Keratinocyte (primary cell): ENCODE measurements at regions not wholly inside any gene's neighbourhood (a gene's known extent, or its start where the extent isn't known, plus 50 kb on each side); places are given as distances from the start of the nearest gene placed in this dataset.

ENCODE experiments used
- DNase-seq: peaks from one replicate; pipeline ENCODE4 v3.0.0-alpha.2; 2011; ENCODE audit warnings: low read depth, missing footprints, low spot score
- FAIRE-seq: peaks from 2 replicates; lab custom pipeline; 2011; peaks lifted over from hg19 to GRCh38; lab: Jason Lieb, UNC
- H2AFZ ChIP-seq: 2 replicates; pipeline ENCODE4 v1.6.0; 2012; ENCODE audit warnings: low read length, control low read depth, inconsistent platforms; ENCODE audit not compliant: control insufficient read depth
- H3K27ac ChIP-seq: 2 replicates; pipeline ENCODE4 v1.5.1; 2011; ENCODE audit warnings: low read length; ENCODE audit not compliant: control insufficient read depth, insufficient read depth
- H3K27me3 ChIP-seq: 3 replicates; pipeline ENCODE4 v1.6.0; 2011; ENCODE audit warnings: low read length; ENCODE audit not compliant: control insufficient read depth, insufficient read depth; ENCODE audit errors: extremely low read depth
- H3K36me3 ChIP-seq, 2 experiments: 2 replicates in 1 of 2; 3 replicates in 1 of 2; pipeline ENCODE4 v1.5.1; 2011; ENCODE audit warnings: low read length in 2 of 2, mild to moderate bottlenecking in 1 of 2; ENCODE audit not compliant: control insufficient read depth in 2 of 2, insufficient read depth in 2 of 2; ENCODE audit errors: extremely low read depth in 1 of 2
- H3K4me1 ChIP-seq: 3 replicates; pipeline ENCODE4 v1.5.1; 2011; ENCODE audit warnings: low read length; ENCODE audit not compliant: control insufficient read depth, insufficient read depth; ENCODE audit errors: extremely low read depth
- H3K4me2 ChIP-seq: 3 replicates; pipeline ENCODE4 v1.6.0; 2011; ENCODE audit warnings: low read depth, low read length; ENCODE audit not compliant: control insufficient read depth, insufficient read depth; ENCODE audit errors: extremely low read depth
- H3K4me3 ChIP-seq, 3 experiments: fragments of 200-600 bp in 1 of 3; sonication (generic) in 1 of 3; 2 replicates in 2 of 3; 3 replicates in 1 of 3; pipeline ENCODE4 v1.5.1; 2011 to 2016; ENCODE audit warnings: low read length in 3 of 3, mild to moderate bottlenecking in 3 of 3, control low read depth in 2 of 3, inconsistent platforms in 1 of 3, low read depth in 1 of 3, mixed read lengths in 1 of 3, mixed run types in 1 of 3, moderate library complexity in 1 of 3; ENCODE audit not compliant: control insufficient read depth in 2 of 3, insufficient read depth in 2 of 3; ENCODE audit errors: extremely low read depth in 1 of 3
- H3K79me2 ChIP-seq: 2 replicates; pipeline ENCODE4 v1.6.0; 2012; ENCODE audit warnings: low read length; ENCODE audit not compliant: control insufficient read depth, insufficient read depth
- H3K9ac ChIP-seq: 3 replicates; pipeline ENCODE4 v1.6.0; 2011; ENCODE audit warnings: low read length; ENCODE audit not compliant: control insufficient read depth, insufficient read depth; ENCODE audit errors: extremely low read depth
- H3K9me1 ChIP-seq: 3 replicates; pipeline ENCODE4 v1.6.0; 2011; ENCODE audit warnings: low read length; ENCODE audit not compliant: control insufficient read depth, insufficient read depth; ENCODE audit errors: extremely low read depth
- H3K9me3 ChIP-seq: 2 replicates; pipeline ENCODE4 v1.5.1; 2012; ENCODE audit warnings: low read depth, low read length; ENCODE audit not compliant: control insufficient read depth
- H4K20me1 ChIP-seq: 3 replicates; pipeline ENCODE4 v1.6.0; 2011; ENCODE audit warnings: low read length; ENCODE audit not compliant: control insufficient read depth, insufficient read depth; ENCODE audit errors: extremely low read depth
- EZH2 ChIP-seq: IDR thresholded peaks from one replicate; pipeline ENCODE4 v1.6.1; 2012; ENCODE audit warnings: inconsistent platforms, mild to moderate bottlenecking, low read length, moderate library complexity
- dilution Hi-C: fragments of 300-500 bp; cut with MboI; formaldehyde crosslinking; loops from one replicate; pipeline ENCODE4 v1.7.0; 2020; ENCODE audit warnings: low sequenced_read_pairs; ENCODE audit not compliant: extremely low pct_ligation_motif_present
- small RNA-seq, 3 experiments: library from RNA; depleted of rRNA; stranded (forward); fragments of <200 nt; gene quantifications; one replicate each; pipeline ENCODE3, GENCODE V24; 2012; ENCODE audit warnings: low read depth in 3 of 3, low replicate concordance in 1 of 3; ENCODE audit not compliant: insufficient read length in 3 of 3
- TF ChIP-seq, protein P1 (sequence below), 3 experiments: IDR thresholded peaks in 1 of 3; conservative IDR thresholded peaks in 1 of 3; optimal IDR thresholded peaks in 1 of 3; 2 replicates in 2 of 3; 3 replicates in 1 of 3; pipeline versions ENCODE3 to v1.5.1; 2011; ENCODE audit warnings: low read length in 3 of 3, mild to moderate bottlenecking in 3 of 3, moderate library complexity in 2 of 3, control low read depth in 1 of 3, inconsistent platforms in 1 of 3; ENCODE audit not compliant: insufficient read depth in 2 of 3; ENCODE audit errors: extremely low read depth in 1 of 3

DNA sequence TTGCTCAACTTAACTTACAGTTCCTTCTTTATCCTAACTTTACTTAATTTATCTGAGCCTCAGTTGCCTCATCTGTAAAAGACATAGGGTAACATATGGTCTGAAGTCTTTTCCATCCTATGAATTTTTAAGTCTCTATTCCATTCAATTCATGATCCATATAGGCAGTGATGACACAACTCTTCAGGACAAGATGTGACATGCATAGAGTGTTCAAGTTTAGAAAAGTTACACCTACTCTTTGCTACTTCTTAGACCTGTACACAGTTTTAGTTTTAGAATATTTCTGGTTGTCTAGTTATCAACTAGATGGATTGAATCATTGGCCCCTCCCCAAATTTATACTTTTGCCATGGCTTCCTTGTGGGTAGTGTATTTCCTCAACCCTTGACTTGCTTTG, 50.7 kb upstream of the ELL2 start:
- Histone ChIP-seq H3K79me2 (no peaks in the 10 kb centered on the region), H4K20me1 (no peaks in the 10 kb centered on the region), H3K4me1 (peaks cover 8% of the 10 kb centered on the region), H3K9me3 (no peaks in the 10 kb centered on the region), H3K27me3 (no peaks in the 10 kb centered on the region), H3K4me3 (no peak overlapping the region), H2AFZ (peak overlapping the region; percentile 2), H3K36me3 (no peaks in the 10 kb centered on the region), H3K27ac (peak overlapping the region; percentile 15), H3K9ac (no peak overlapping the region), H3K4me2 (peak overlapping the region; percentile 54), H3K9me1 (no peaks in the 10 kb centered on the region)
- TF ChIP-seq, protein P1, sequence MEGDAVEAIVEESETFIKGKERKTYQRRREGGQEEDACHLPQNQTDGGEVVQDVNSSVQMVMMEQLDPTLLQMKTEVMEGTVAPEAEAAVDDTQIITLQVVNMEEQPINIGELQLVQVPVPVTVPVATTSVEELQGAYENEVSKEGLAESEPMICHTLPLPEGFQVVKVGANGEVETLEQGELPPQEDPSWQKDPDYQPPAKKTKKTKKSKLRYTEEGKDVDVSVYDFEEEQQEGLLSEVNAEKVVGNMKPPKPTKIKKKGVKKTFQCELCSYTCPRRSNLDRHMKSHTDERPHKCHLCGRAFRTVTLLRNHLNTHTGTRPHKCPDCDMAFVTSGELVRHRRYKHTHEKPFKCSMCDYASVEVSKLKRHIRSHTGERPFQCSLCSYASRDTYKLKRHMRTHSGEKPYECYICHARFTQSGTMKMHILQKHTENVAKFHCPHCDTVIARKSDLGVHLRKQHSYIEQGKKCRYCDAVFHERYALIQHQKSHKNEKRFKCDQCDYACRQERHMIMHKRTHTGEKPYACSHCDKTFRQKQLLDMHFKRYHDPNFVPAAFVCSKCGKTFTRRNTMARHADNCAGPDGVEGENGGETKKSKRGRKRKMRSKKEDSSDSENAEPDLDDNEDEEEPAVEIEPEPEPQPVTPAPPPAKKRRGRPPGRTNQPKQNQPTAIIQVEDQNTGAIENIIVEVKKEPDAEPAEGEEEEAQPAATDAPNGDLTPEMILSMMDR (optimal IDR thresholded peaks at IDR 0.05 in 1 of 3, IDR thresholded peaks at IDR 0.05 in 1 of 3, conservative IDR thresholded peaks at IDR 0.05 in 1 of 3; ENCODE audit: extremely low read depth in 1 of 3, insufficient read depth in 2 of 3, low read length in 3 of 3) = no peak
- TF ChIP-seq EZH2 = no peak
- DNase-seq = no peak
- FAIRE-seq = peak; percentile 83
- dilution Hi-C loops = no loop called here

Small RNA genes in the stretch of these regions (small RNA-seq; reads per million reads assigned to genes)
- gene MIR583 (0.20 to 4.3 (median 1.5) reads per million in 3 experiments), gene RNU6-524P (0 reads per million in 3 experiments)
